Activated CD8-positive, alpha-beta T cell treated with anti-CD3 and anti-CD28 coated beads for 36 hours (primary cell): ENCODE measurements at regions not wholly inside any gene's neighbourhood (a gene's known extent, or its start where the extent isn't known, plus 50 kb on each side); places are given as distances from the start of the nearest gene placed in this dataset.

Experiments used
- ATAC-seq: fragments of 200-7000 bp; cut with Tn5 transposase; one replicate; pipeline ENCODE4 v1.10.0; 2021; ENCODE audit warnings: mild to moderate bottlenecking, moderate library complexity
- CTCF ChIA-PET: fragments of 350-600 bp; sonication (Branson Sonifier 250); formaldehyde crosslinking; loops from one replicate; lab custom pipeline; 2021; ENCODE audit warnings: antibody characterized with exemption; lab: Charles Lee
- POLR2A ChIA-PET: fragments of 350-600 bp; sonication (Branson Sonifier 250); formaldehyde crosslinking; loops from one replicate; lab custom pipeline; 2021; ENCODE audit warnings: antibody characterized with exemption; lab: Charles Lee
- DNase-seq: peaks from one replicate; pipeline ENCODE4 v3.0.0-alpha.2; 2020
- H3K27ac Mint-ChIP-seq: one replicate; pipeline ENCODE4 v1.8.0; 2021; ENCODE audit warnings: mild to moderate bottlenecking, mixed read lengths
- H3K27me3 Mint-ChIP-seq: one replicate; pipeline ENCODE4 v1.8.0; 2021; ENCODE audit warnings: mixed read lengths
- H3K36me3 Mint-ChIP-seq: one replicate; pipeline ENCODE4 v1.8.0; 2021; ENCODE audit warnings: low read depth, mixed read lengths
- H3K4me1 Mint-ChIP-seq: one replicate; pipeline ENCODE4 v1.8.0; 2021; ENCODE audit warnings: low read depth, mixed read lengths
- H3K4me3 Mint-ChIP-seq: one replicate; pipeline ENCODE4 v1.8.0; 2021; ENCODE audit warnings: mild to moderate bottlenecking, moderate library complexity, mixed read lengths
- H3K9me3 Mint-ChIP-seq: one replicate; pipeline ENCODE4 v1.8.0; 2021; ENCODE audit warnings: mixed read lengths
- CTCF ChIP-seq: fragments of 200-600 bp; IDR thresholded peaks from one replicate; pipeline ENCODE4 v1.8.0; 2022; ENCODE audit warnings: antibody characterized with exemption, mild to moderate bottlenecking
- intact Hi-C: fragments of 100-400 bp; cut with micrococcal nuclease; formaldehyde crosslinking; loops from one replicate; pipeline ENCODE4 v1.10.0; 2022

GRCh38 chr7:142698429-142698828 lies 50.8 kb upstream of the PRSS1 start:
- intact Hi-C loops: no loop called here
- ATAC-seq: no peak

GRCh38 chr7:142697270-142697669 lies 52.0 kb upstream of the PRSS1 start:
- POLR2A ChIA-PET: no interaction called here
- H3K27me3 Mint-ChIP-seq: no peaks in the 10 kb centered on the region
- no peak for ATAC-seq

More at GRCh38 chr7:142698429-142698828, 50.8 kb upstream of the PRSS1 start:
- TF ChIP-seq CTCF: no peak
- peaks cover 31% of the 10 kb centered on the region for H3K4me1 Mint-ChIP-seq
- no peaks in the 10 kb centered on the region for H3K27me3 Mint-ChIP-seq
- H3K36me3 Mint-ChIP-seq: no peaks in the 10 kb centered on the region
- H3K9me3 Mint-ChIP-seq: no peaks in the 10 kb centered on the region
- CTCF ChIA-PET: no interaction called here
- no peak for DNase-seq
- H3K4me3 Mint-ChIP-seq: no peak overlapping the region
- H3K27ac Mint-ChIP-seq: no peak overlapping the region
- POLR2A ChIA-PET: no interaction called here

GRCh38 chr7:142696456-142697179 lies 52.7 kb upstream of the PRSS1 start:
- no peak for ATAC-seq
- POLR2A ChIA-PET: no interaction called here
- Mint-ChIP-seq H3K4me3 (no peak overlapping the region), H3K9me3 (no peaks in the 10 kb centered on the region), H3K27me3 (no peaks in the 10 kb centered on the region), H3K36me3 (no peaks in the 10 kb centered on the region), H3K4me1 (peaks cover 21% of the 10 kb centered on the region), H3K27ac (no peak overlapping the region)
- CTCF ChIA-PET: interaction anchor here (1.0 kb wide), 1 partner anchor 16 kb away, joined by 3 read pairs; no protein-coding TSS in a partner anchor
- intact Hi-C loops: no loop called here
- no peak for TF ChIP-seq CTCF
- no peak for DNase-seq

More at GRCh38 chr7:142697270-142697669, 52.0 kb upstream of the PRSS1 start:
- DNase-seq: no peak
- no peak for TF ChIP-seq CTCF
- CTCF ChIA-PET: no interaction called here
- Mint-ChIP-seq H3K4me3 (no peak overlapping the region), H3K27ac (peak overlapping the region; percentile 9), H3K9me3 (no peaks in the 10 kb centered on the region), H3K36me3 (no peaks in the 10 kb centered on the region), H3K4me1 (peaks cover 25% of the 10 kb centered on the region)
- intact Hi-C loops: no loop called here

- no peak overlapping the region for H3K4me3 Mint-ChIP-seq
- H3K27me3 Mint-ChIP-seq: no peaks in the 10 kb centered on the region
- intact Hi-C loops: no loop called here
- ChIA-PET POLR2A (no interaction called here), CTCF (no interaction called here)
- peaks cover 12% of the 10 kb centered on the region for H3K4me1 Mint-ChIP-seq
- TF ChIP-seq CTCF: no peak
- ATAC-seq: no peak
- no peaks in the 10 kb centered on the region for H3K36me3 Mint-ChIP-seq
- H3K9me3 Mint-ChIP-seq: no peaks in the 10 kb centered on the region
- no peak overlapping the region for H3K27ac Mint-ChIP-seq
- no peak for DNase-seq
These were observed 55.4 kb upstream of the PRSS1 start for GRCh38 chr7:142693911-142694310.

GRCh38 chr7:142690554-142691182 lies 58.6 kb upstream of the PRSS1 start:
- intact Hi-C loops: no loop called here
- POLR2A ChIA-PET: no interaction called here
- CTCF ChIA-PET: interaction anchor here (0.6 kb wide), 1 partner anchor 58 kb away, joined by 3 read pairs; the partner anchor contains the start of gene PRSS1
- no peaks in the 10 kb centered on the region for H3K36me3 Mint-ChIP-seq
- H3K9me3 Mint-ChIP-seq: no peaks in the 10 kb centered on the region
- DNase-seq (no peak), ATAC-seq (peak; percentile 55)
- TF ChIP-seq CTCF: no peak
- no peaks in the 10 kb centered on the region for H3K27me3 Mint-ChIP-seq
- peaks cover 13% of the 10 kb centered on the region for H3K4me1 Mint-ChIP-seq
- peak overlapping the region; percentile 61 for H3K27ac Mint-ChIP-seq
- no peak overlapping the region for H3K4me3 Mint-ChIP-seq
